ENCODE measurements at regions not wholly inside any gene's neighbourhood (a gene's known extent, or its start where the extent isn't known, plus 50 kb on each side); places are given as distances from the start of the nearest gene placed in this dataset. TPM values are rescaled to one million over a fixed set of nuclear protein-coding genes. Genes with fewer than 3 reads are reported as not detected.

Small RNAs in the stretch of these regions (small RNA-seq; reads per million reads assigned to genes)
- gene AC008967.1 (not detected), gene HMGN1P13 (not detected)
